T-helper 1 cell treated with Interleukin-12 subunit alpha and Interleukin-12 subunit beta and Interleukin-4 antibody, amounts not matched to agents 30 ng/mL and 1 ng/mL, for 36 hours (primary cell): ENCODE measurements at regions not wholly inside any gene's neighbourhood (a gene's known extent, or its start where the extent isn't known, plus 50 kb on each side); places are given as distances from the start of the nearest gene placed in this dataset.
"Not testable (repeated sequence)": the region's sequence is repeated elsewhere in the genome, so short reads cannot be mapped to it uniquely, and the experiment has no call there.

ENCODE experiments used
- intact Hi-C: fragments of 100-400 bp; cut with micrococcal nuclease; formaldehyde crosslinking; loops from one replicate; pipeline ENCODE4 v1.15.1; 2024

GRCh38 chr2:62334440-62335058 lies 138.6 kb downstream of the B3GNT2 start:
- intact Hi-C loops = no loop called here

DNA sequence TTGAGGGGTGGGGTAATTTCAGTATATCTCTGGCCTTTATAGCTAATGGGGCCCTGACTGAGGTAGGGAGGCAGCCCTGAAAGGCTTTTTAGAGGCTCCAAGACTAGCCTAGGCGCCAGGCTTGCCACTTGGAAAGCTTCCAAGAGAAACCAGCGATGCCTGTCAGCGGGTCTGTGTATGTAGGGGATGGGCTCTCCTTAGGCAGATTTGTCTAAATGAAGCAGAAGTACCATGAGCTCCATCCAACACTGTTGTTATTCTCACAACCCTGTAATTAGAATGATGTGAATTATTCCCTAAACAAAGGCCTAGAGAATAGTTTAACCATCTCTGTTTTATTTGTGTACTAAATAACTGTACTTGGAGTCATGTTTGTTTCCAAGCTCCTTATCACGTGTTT lies 138.1 kb downstream of the B3GNT2 start:
- intact Hi-C loops = no loop called here

DNA sequence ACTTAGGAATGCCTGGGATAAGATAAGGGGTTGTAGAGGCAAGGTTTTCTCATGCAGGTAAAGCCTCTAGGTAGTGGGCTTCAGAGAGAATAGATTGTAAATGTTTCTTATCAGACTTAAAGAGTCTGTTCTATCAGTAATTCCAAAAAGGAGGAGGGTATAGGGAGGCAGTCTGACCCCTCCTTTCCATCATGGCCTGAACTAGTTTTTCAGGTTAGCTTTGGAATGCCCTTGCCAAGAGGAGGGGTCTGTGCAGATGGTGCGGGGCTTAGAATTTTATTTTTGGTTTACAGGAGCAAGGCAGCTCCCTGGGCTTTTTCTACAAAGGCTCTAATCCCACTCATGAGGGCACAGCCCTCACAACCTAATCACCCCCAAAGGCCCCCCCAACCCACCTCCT lies 135.0 kb downstream of the B3GNT2 start:
- intact Hi-C loops = no loop called here

- intact Hi-C loops = no loop called here
Measured at GRCh38 chr2:62329797-62330196, 133.9 kb downstream of the B3GNT2 start.

DNA sequence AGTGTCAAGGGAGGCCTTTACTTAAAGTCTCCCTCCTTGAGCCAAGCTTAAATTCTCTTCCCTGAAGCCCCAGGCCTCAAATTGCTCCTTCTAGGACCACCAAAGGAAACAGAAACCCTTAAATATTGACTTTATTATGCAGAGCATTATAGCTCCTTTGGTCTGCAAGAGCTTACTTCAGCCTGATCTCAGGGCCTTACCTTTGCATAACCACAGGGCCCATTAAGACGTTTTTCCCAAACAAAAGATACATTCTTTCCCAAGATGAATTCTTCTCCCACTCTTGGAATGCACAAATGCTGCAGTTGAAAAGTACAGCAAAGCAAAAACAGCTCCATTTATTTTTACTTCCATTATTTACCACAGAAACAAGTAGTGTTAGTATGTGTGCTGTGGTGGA lies 130.8 kb downstream of the B3GNT2 start:
- intact Hi-C loops = no loop called here

GRCh38 chr2:62325398-62325797 lies 129.5 kb downstream of the B3GNT2 start:
- intact Hi-C loops = no loop called here

DNA sequence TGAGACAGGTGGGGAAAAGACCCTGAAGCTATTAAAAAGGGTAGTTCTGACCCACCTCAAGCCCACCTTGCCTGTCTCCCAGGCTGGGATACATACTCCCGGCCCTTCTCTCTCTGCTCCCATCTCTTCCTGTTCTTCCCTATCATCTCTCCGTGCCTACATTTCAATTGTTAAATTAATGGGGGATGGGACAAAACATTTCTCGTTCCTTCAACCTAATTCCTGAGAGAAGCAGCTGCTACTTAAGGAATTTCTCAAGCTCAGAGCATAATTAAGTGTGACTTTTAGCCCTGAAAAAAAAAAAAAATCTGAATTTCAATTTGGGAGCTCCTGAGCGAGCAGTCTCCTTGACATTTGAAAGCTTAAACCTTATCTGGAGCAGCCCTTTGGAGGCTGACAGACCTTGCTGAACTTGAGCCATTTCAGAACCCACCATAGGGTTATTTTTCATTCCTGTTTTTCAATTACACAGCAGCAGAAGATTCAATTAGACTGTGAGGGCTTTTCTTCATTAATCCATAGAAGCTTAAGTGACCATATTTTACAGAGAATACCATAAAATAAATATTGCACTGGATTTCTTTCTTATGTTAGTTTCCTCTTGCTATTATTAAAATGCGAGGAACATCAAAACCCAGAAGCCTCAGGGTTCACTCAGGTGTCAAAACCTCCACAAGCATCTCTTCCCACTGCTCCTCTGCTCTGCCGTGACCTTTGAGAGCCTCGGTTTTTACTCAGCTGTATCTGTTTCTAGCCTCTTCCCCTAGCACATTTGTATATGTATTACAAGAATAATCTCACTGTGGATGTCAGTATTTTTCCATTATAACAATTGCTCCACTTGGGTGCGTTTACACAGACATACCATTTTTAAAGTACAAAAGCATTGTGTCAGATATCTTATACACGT lies 125.7 kb downstream of the B3GNT2 start:
- intact Hi-C loops = no loop called here

- intact Hi-C loops = no loop called here
Measured at GRCh38 chr2:62320657-62321357, 124.9 kb downstream of the B3GNT2 start.

GRCh38 chr2:62320137-62320536 lies 124.2 kb downstream of the B3GNT2 start:
- intact Hi-C loops = not testable (repeated sequence)

GRCh38 chr2:62319070-62319469 lies 123.2 kb downstream of the B3GNT2 start:
- intact Hi-C loops = no loop called here

- intact Hi-C loops = no loop called here
Measured at GRCh38 chr2:62315476-62315875, 119.6 kb downstream of the B3GNT2 start.

DNA sequence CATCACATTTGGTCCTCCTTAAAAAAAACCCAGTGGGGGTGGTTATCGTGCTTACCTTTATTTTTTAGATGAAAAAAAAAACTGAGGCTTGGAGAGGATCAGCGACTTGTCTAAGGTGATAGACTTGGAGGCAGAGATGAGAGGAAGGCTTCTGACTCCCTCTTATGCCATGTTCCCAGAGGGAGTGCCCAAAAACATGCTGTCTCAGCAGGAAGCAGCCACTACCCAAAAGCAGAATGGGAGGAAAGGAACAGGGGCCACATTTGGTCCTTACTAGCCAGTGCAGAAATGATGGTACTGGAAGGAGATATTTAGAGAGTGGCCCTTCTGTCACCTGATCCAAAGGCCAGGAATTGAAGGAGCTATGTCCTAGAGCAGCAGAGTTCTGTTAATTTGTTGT lies 118.4 kb downstream of the B3GNT2 start:
- intact Hi-C loops = no loop called here

- intact Hi-C loops = no loop called here
Measured at GRCh38 chr2:62313449-62314227, 117.7 kb downstream of the B3GNT2 start.

DNA sequence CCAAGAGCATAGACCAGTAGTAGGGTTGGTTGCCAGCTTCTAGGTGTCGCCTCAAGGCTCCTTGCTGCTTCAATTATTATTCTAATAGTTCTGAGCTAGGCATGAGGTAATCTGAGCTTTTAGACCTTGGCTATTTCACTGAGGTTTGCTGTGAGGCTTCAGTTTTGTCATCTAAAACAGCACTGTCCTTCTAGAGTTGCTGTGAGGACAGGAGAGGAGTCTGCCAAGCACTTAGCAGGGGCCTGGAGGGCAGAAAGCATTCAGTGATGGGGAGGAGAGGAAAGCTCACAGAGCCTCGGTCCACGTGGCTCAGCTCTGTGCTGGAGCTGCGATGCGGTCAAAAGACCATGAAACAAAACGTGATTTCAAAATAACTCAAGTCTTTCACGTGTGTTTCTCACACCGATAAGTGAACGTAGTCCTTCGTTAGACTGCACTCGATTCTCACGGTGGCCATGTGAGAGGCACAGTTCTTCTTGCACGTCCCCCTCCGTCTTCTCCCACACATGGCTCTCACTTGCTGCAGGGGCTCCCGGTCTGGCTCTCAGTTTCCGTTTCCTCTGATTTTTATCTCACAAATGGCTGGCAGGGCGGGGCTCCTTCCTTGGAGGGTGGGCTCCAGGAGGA lies 113.7 kb downstream of the B3GNT2 start:
- intact Hi-C loops = loop anchor here (5.0 kb wide), 4 partner anchors 103 to 547 kb away; partner anchors contain the start of genes COMMD1 and EHBP1

- intact Hi-C loops = loop anchor here (5.0 kb wide), 4 partner anchors 103 to 547 kb away; partner anchors contain the start of genes COMMD1 and EHBP1
Measured at GRCh38 chr2:62309081-62309464, 113.2 kb downstream of the B3GNT2 start.

DNA sequence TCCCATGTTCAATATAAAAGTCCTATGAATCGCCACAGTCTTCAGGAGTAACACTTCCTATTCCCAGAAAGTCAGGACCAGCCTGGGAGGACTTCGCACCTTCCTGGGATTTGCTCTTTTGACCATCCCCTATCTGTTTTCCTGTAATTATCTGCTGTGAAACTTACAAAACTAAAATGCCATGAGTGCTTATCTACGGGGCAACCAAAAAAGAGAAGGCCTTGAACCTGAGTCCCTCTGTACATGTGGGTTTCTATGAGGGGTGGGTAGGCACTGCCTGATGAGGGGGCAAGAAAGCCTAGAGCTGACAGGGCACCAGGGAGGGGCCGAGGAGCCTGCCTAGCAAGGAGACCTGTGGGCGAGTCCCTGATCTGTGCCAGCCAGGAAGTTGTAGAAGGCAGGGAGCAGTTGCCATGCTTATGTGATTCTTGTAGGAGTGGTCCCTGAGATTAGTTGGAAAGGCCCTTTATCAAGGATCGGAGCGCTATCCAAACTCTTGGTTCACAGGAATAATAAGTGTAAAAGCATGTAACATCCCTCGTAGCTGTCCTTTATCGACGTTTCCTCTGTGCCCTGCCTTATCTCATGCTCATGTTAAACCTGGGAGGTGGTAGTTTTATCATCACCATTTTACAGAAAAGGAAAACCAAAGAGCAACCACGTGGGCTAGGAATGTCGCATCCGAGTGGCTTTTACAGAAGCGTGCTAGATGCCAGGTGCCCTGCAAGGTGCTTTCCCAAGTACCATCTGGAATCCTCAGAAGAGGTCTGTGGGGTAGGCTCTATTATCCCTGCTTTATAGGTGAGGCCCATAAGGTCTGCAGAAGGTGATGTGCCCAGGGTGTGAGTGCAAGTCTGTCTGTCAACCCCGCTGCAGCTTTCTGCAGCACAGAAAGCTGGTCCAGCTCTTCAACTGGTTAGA lies 111.8 kb downstream of the B3GNT2 start:
- intact Hi-C loops = loop anchor here (5.0 kb wide), 4 partner anchors 105 to 545 kb away; partner anchors contain the start of genes COMMD1 and EHBP1

DNA sequence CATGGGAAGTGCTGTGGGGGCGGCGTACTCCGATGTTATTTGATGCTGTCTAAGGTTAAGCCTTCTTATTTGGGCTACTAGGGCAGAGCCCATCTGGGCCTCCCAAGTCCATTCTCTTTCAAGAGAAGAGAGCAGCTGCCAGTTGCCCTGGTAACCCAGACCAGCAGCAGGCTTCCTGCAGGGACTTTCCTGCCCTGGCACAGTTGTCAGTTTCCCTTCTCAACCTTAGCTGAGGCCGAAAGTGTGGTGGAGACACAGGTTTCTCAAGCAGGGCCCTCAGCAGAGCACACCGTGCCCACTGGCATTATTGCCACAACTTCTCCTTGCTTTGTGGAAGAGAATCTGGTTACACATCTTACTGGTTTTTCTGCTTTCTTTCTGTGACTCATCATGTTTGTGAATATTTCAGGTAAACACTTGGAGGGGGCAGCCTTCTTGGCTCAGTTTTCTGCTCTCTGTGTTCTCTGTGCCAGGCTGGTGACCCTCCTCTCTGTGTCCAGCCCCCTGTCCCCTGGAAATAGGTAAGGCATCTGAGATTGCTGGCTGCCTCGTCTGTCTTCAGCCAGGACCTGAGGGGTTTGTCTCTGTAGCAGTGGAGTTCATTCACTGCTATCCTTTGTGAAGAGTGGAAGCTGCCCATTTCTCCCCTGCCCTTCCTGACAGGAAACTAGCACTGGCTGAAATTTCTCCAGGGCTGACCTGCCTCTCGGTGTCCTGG lies 111.0 kb downstream of the B3GNT2 start:
- intact Hi-C loops = loop anchor here (5.0 kb wide), 4 partner anchors 105 to 545 kb away; partner anchors contain the start of genes COMMD1 and EHBP1

- intact Hi-C loops = loop anchor here (2.0 to 5.0 kb wide), 5 partner anchors 107 to 543 kb away; partner anchors contain the start of genes B3GNT2, COMMD1 and EHBP1
Measured at GRCh38 chr2:62305421-62306176, 109.7 kb downstream of the B3GNT2 start.
